ENCODE measurements at regions not wholly inside any gene's neighbourhood (a gene's known extent, or its start where the extent isn't known, plus 50 kb on each side); places are given as distances from the start of the nearest gene placed in this dataset.

- H3K9me3 ChIP-seq (ENCODE audit: low read length), result no peaks in the 10 kb centered on the region
- no peaks in the 10 kb centered on the region for H4K20me1 ChIP-seq (ENCODE audit: insufficient read depth)
These were observed 185.2 kb upstream of the NREP start for GRCh38 chr5:111942201-111942600.

GRCh38 chr5:111937094-111937493 is 180.1 kb upstream of the NREP start:
- H3K9me3 ChIP-seq (ENCODE audit: low read length), result no peaks in the 10 kb centered on the region
- no peak overlapping the region for H3K4me2 ChIP-seq (ENCODE audit: low read length)
- no peak overlapping the region for H3K27ac ChIP-seq (ENCODE audit: low read length)
- no peaks in the 10 kb centered on the region for H3K9me2 ChIP-seq (ENCODE audit: insufficient read depth, low read length)
- H2AFZ ChIP-seq (ENCODE audit: low read depth, low read length), result no peak overlapping the region
- no peak overlapping the region for H3K9ac ChIP-seq (ENCODE audit: low read length)
- H3K36me3 ChIP-seq (ENCODE audit: insufficient read depth, low read length), result no peaks in the 10 kb centered on the region
- no peaks in the 10 kb centered on the region for H3K79me2 ChIP-seq (replicated peaks; ENCODE audit: insufficient read depth, low read length)
- H3F3A ChIP-seq (ENCODE audit: insufficient read depth, low read length, poor library complexity, severe bottlenecking), result no peaks in the 10 kb centered on the region
- TF ChIP-seq REST (IDR thresholded peaks at IDR 0.05; ENCODE audit: borderline replicate concordance) (no peak), SMC3 (conservative IDR thresholded peaks at IDR 0.05; ENCODE audit: poor library complexity) (no peak)
- no peaks in the 10 kb centered on the region for H3K27me3 ChIP-seq (ENCODE audit: insufficient read depth, low read depth, low read length)
- no peak overlapping the region for H3K4me3 ChIP-seq (ENCODE audit: low read length)
- no peaks in the 10 kb centered on the region for H4K20me1 ChIP-seq (ENCODE audit: insufficient read depth)

More at GRCh38 chr5:111942201-111942600, 185.2 kb upstream of the NREP start:
- no peaks in the 10 kb centered on the region for H3K9me2 ChIP-seq (ENCODE audit: insufficient read depth, low read length)
- no peaks in the 10 kb centered on the region for H3K27me3 ChIP-seq (ENCODE audit: insufficient read depth, low read depth, low read length)
- H3K4me2 ChIP-seq (ENCODE audit: low read length), result no peak overlapping the region
- H3F3A ChIP-seq (ENCODE audit: insufficient read depth, low read length, poor library complexity, severe bottlenecking), result no peaks in the 10 kb centered on the region
- H3K9ac ChIP-seq (ENCODE audit: low read length), result no peak overlapping the region
- no peak for TF ChIP-seq TAF1 (IDR thresholded peaks at IDR 0.05; ENCODE audit: low read depth)
- no peak for TF ChIP-seq EZH2 (IDR thresholded peaks at IDR 0.05; ENCODE audit: borderline replicate concordance, insufficient read depth, low read length, poor library complexity, severe bottlenecking)
- TF ChIP-seq REST (IDR thresholded peaks at IDR 0.05; ENCODE audit: borderline replicate concordance), result no peak
- no peak for TF ChIP-seq EP300 (conservative IDR thresholded peaks at IDR 0.05; ENCODE audit: poor library complexity, severe bottlenecking)
- TF ChIP-seq SMC3 (conservative IDR thresholded peaks at IDR 0.05; ENCODE audit: poor library complexity), result no peak
- TF ChIP-seq, protein P1, sequence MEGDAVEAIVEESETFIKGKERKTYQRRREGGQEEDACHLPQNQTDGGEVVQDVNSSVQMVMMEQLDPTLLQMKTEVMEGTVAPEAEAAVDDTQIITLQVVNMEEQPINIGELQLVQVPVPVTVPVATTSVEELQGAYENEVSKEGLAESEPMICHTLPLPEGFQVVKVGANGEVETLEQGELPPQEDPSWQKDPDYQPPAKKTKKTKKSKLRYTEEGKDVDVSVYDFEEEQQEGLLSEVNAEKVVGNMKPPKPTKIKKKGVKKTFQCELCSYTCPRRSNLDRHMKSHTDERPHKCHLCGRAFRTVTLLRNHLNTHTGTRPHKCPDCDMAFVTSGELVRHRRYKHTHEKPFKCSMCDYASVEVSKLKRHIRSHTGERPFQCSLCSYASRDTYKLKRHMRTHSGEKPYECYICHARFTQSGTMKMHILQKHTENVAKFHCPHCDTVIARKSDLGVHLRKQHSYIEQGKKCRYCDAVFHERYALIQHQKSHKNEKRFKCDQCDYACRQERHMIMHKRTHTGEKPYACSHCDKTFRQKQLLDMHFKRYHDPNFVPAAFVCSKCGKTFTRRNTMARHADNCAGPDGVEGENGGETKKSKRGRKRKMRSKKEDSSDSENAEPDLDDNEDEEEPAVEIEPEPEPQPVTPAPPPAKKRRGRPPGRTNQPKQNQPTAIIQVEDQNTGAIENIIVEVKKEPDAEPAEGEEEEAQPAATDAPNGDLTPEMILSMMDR (IDR thresholded peaks at IDR 0.05; ENCODE audit: poor library complexity, severe bottlenecking), result no peak
- no peak for TF ChIP-seq POLR2AphosphoS5 (IDR thresholded peaks at IDR 0.05)
- no peak for TF ChIP-seq RAD21 (conservative IDR thresholded peaks at IDR 0.05)
- no peak for TF ChIP-seq MXI1 (conservative IDR thresholded peaks at IDR 0.05; ENCODE audit: poor library complexity, severe bottlenecking)
- H3K4me3 ChIP-seq (ENCODE audit: low read length), result no peak overlapping the region
- H3K79me2 ChIP-seq (replicated peaks; ENCODE audit: insufficient read depth, low read length), result no peaks in the 10 kb centered on the region
- H3K27ac ChIP-seq (ENCODE audit: low read length), result no peak overlapping the region
- H3K36me3 ChIP-seq (ENCODE audit: insufficient read depth, low read length), result no peaks in the 10 kb centered on the region
- no peak overlapping the region for H2AFZ ChIP-seq (ENCODE audit: low read depth, low read length)

Data from neural cell (in vitro differentiated cells).